ENCODE measurements at regions not wholly inside any gene's neighbourhood (a gene's known extent, or its start where the extent isn't known, plus 50 kb on each side); places are given as distances from the start of the nearest gene placed in this dataset.

DNA sequence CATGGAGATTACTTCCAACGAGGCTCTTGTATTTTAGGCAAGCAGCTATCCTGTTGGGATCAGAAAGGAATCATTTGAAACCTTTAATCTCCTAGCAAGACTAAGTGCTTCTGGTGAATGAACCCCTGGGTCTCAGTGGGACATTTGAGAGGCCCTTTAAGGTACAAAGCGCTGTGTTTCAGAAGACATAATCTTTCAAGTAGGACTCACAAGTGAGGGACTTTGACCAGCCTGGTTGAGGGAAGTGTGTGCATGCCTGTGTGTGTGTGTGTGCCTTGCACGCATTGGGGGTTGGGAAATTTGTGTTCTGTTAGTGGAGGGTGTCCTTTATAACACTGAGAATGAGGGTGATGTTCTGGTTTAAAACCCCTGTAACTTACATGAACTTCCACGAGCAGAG lies 64.4 kb upstream of the KCNG1 start:
- no peak for DNase-seq (ENCODE audit: insufficient read length)
- no peak for TF ChIP-seq TAF1 (IDR thresholded peaks at IDR 0.05; ENCODE audit: borderline replicate concordance, low read depth, low read length)
- TF ChIP-seq POLR2AphosphoS5 (IDR thresholded peaks at IDR 0.05; ENCODE audit: low read depth, low read length), result no peak
- TF ChIP-seq POLR2A (IDR thresholded peaks at IDR 0.05; ENCODE audit: low read depth, low read length), result no peak
- FAIRE-seq, result no peak

DNA sequence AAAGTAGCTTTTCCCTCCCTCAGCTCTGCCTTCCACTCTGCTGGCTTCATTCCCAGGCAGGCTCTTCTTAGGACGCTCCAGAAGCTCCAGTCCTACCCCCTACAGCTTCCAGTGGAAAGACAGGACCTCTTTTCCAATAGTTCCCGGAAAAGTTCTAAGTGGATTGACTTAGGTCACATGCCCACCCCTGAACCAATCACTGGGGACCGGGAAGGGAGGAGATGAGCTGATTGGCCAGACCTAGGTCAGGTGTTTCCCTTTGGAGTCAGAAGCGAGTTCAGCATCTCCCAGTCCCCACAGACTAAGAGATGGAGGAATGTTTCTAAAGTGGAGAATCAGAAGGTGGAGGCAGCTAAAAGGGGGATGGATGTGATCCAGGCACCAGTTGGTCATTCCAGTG lies 62.9 kb upstream of the KCNG1 start:
- DNase-seq (ENCODE audit: insufficient read length) (no peak), FAIRE-seq (no peak)
- TF ChIP-seq TAF1 (IDR thresholded peaks at IDR 0.05; ENCODE audit: borderline replicate concordance, low read depth, low read length), result no peak
- no peak for TF ChIP-seq POLR2A (IDR thresholded peaks at IDR 0.05; ENCODE audit: low read depth, low read length)
- no peak for TF ChIP-seq POLR2AphosphoS5 (IDR thresholded peaks at IDR 0.05; ENCODE audit: low read depth, low read length)

DNA sequence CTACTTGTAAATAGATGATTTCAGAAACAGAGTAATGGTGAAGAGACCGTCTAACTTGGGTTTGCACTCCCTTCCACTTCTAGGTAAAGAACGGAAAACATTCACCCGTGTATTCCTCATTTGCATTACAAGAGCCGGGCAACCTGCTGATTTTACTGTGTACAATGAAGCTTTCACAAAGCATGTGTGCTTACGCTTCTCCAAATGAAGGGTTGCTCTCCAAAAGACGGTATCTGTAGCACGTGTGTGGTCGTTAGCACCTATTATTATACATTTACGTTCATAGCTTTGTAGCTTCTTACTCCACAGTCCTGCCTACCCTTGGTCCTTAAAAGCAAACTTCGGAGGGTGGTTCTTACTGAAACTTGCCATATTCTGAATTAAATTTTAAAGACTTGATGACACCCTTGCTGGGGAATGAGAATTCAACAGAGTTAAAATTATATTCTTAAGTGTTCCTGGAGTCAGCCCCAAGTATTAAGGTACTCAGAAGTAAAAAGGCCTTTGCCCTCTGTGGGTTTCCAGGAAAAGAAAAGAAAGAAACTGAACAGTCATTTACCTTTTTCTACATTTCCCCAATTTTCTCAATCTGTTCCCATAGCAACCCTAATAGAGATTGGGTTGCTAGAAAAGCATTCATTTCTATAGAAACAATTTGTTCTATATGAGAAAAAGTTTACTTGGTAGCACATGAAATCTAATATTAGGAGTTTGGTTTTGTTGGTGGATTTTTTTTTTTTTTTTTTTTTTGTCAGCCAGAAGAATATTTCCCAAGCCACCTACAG lies 61.9 kb upstream of the KCNG1 start:
- FAIRE-seq (no peak), DNase-seq (ENCODE audit: insufficient read length) (no peak)
- no peak for TF ChIP-seq POLR2A (IDR thresholded peaks at IDR 0.05; ENCODE audit: low read depth, low read length)
- TF ChIP-seq TAF1 (IDR thresholded peaks at IDR 0.05; ENCODE audit: borderline replicate concordance, low read depth, low read length), result no peak
- TF ChIP-seq POLR2AphosphoS5 (IDR thresholded peaks at IDR 0.05; ENCODE audit: low read depth, low read length), result no peak

DNA sequence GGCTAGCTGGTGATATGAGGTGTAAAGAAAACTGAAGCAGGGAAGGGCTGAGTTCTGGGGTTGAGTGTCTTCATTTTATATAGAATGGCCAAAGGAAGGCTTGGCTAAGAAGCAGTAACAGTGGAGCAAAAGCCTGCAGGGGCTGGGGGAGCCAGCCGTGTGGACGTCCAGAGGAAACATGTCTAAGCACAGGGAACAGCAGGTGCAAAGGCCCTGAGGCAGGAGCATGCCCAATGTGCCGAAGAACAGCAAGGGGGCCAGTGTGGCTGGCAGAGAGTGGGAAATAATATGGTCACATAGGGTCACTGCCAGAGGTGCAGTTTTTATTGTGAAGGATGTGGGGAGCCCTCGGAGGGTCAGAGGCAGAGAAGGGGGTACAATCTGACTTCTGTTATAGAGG lies 60.5 kb upstream of the KCNG1 start:
- DNase-seq (ENCODE audit: insufficient read length), result no peak
- FAIRE-seq, result no peak
- no peak for TF ChIP-seq POLR2AphosphoS5 (IDR thresholded peaks at IDR 0.05; ENCODE audit: low read depth, low read length)
- no peak for TF ChIP-seq POLR2A (IDR thresholded peaks at IDR 0.05; ENCODE audit: low read depth, low read length)
- TF ChIP-seq TAF1 (IDR thresholded peaks at IDR 0.05; ENCODE audit: borderline replicate concordance, low read depth, low read length), result no peak

DNA sequence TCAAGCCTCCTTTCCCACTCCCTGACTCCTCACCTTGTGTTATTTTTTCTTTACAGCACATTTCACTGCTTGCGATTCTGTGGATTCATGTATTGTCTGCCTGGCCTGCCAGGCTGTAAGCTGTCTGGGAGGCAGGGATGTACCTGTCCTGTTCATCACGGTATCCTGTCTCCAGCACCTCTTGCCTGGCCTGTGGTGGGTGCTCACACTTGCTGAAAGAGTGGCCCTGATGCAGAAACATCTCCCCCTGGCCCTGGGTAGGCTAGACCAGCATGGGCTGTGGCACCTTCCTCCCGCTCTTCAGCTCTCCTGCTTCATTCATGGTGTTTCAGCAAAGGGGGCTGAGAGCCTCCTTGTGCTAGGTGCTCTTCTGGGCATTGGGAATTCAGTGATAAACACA lies 60.1 kb upstream of the KCNG1 start:
- DNase-seq (ENCODE audit: insufficient read length), result no peak
- no peak for TF ChIP-seq TAF1 (IDR thresholded peaks at IDR 0.05; ENCODE audit: borderline replicate concordance, low read depth, low read length)
- TF ChIP-seq POLR2A (IDR thresholded peaks at IDR 0.05; ENCODE audit: low read depth, low read length), result no peak
- no peak for TF ChIP-seq POLR2AphosphoS5 (IDR thresholded peaks at IDR 0.05; ENCODE audit: low read depth, low read length)
- no peak for FAIRE-seq

DNA sequence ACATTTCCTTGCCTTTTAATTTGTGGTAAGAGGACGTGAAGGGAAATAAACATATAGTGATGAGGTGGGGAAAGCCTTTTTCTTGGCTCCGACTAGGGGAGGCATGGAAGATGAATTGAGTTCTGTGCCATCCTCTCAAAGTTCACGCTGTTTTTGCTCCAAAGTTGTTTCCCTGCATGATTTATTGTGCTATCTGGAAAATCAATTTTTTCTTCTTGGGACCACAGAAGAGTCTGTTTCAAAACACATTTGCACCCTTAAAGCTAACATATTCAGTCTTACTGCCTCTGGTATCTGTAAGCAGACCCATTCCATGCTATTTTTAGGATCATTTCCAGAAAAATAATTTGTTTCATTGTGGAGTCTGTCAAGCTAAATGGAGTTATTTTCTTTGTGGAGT lies 57.6 kb upstream of the KCNG1 start:
- FAIRE-seq (no peak), DNase-seq (ENCODE audit: insufficient read length) (no peak)
- TF ChIP-seq POLR2AphosphoS5 (IDR thresholded peaks at IDR 0.05; ENCODE audit: low read depth, low read length) (no peak), POLR2A (IDR thresholded peaks at IDR 0.05; ENCODE audit: low read depth, low read length) (no peak), TAF1 (IDR thresholded peaks at IDR 0.05; ENCODE audit: borderline replicate concordance, low read depth, low read length) (no peak)

DNA sequence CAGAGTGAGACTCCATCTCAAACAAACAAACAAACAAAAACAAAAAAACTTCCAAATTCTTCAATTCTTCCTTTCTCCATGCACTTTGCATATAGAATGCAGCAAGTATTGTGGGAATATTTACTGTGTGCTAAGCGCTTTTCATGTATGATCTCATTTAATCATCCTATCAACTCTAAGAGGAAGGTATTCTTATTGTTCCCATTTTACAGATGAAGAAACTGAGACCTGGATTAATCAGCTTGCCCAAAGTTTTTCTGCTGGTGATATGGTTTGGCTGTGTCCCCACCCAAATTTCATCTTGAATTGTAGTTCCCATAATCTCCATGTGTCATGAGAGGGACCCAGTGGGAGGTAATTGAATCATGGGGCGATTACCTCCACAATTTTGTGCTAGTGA lies 56.6 kb upstream of the KCNG1 start:
- DNase-seq (ENCODE audit: insufficient read length) (no peak), FAIRE-seq (no peak)
- TF ChIP-seq POLR2A (IDR thresholded peaks at IDR 0.05; ENCODE audit: low read depth, low read length) (no peak), TAF1 (IDR thresholded peaks at IDR 0.05; ENCODE audit: borderline replicate concordance, low read depth, low read length) (no peak), POLR2AphosphoS5 (IDR thresholded peaks at IDR 0.05; ENCODE audit: low read depth, low read length) (no peak)

DNA sequence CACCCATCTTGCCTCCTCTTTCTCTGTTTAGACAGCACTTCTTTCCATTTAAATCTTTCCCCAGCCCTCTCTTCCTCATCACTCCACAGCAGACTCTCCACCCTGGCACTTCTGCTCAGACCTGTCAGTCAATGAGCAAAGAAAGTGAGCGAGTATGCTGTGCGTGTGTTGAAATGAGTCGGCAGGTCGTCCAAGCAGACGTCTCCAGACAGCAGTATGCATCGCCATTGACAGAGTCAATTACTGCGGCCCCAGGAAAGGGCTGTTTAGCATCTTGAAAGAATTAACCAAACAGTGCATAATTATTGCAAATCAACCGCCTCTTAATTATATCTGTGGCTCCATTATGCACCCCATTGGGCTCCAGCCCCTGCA lies 54.8 kb upstream of the KCNG1 start:
- TF ChIP-seq TAF1 (IDR thresholded peaks at IDR 0.05; ENCODE audit: borderline replicate concordance, low read depth, low read length) (no peak), POLR2A (IDR thresholded peaks at IDR 0.05; ENCODE audit: low read depth, low read length) (no peak), POLR2AphosphoS5 (IDR thresholded peaks at IDR 0.05; ENCODE audit: low read depth, low read length) (no peak)
- no peak for FAIRE-seq

DNA sequence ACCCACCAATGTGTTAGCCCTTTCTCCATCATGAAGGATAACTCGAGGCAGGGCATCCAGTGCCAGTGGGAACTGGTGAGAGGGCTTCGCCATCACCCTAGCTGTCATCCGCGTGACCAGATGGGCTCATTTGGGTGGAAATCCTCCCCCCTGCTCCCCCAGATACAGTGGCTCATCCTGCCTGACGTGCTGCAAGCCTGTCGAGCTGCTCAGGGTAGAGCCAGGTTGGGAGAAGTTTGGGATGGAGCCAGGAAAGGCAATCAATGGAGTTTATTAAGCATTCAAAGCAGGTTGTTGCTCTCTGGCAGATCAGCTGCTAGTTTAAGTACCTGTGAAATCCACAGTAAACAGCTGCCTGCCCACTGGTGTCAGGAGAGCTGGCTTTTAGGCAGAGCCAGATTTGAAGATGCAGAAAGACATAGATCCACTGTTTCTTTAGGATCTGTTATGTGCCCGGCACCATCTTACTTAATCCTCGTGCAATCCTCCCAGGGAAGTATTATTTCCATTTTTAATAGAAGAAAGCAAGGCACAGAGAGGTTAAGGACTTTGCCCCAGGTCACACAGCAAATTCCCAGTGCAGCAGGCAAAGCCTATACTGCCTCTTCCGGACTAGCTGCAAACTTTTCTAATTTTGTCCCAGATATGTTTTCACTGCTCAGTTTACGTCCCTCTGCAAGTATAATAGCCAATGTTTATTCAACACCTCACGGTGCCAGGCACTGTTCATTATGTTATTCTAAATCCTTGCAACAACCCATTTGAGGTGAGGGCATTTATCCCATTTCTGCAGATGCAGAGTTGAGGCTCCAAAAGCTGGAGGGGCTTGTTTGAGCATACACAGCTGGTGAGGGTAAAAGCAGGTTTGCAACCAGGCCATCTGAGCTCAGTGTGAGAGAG lies 54.1 kb upstream of the KCNG1 start:
- FAIRE-seq, result no peak
- TF ChIP-seq POLR2A (IDR thresholded peaks at IDR 0.05; ENCODE audit: low read depth, low read length), result no peak
- TF ChIP-seq TAF1 (IDR thresholded peaks at IDR 0.05; ENCODE audit: borderline replicate concordance, low read depth, low read length), result no peak
- no peak for TF ChIP-seq POLR2AphosphoS5 (IDR thresholded peaks at IDR 0.05; ENCODE audit: low read depth, low read length)
- no peak for DNase-seq (ENCODE audit: insufficient read length)

More for the DNA sequence above, 54.8 kb upstream of the KCNG1 start:
- DNase-seq (ENCODE audit: insufficient read length), result no peak

DNA sequence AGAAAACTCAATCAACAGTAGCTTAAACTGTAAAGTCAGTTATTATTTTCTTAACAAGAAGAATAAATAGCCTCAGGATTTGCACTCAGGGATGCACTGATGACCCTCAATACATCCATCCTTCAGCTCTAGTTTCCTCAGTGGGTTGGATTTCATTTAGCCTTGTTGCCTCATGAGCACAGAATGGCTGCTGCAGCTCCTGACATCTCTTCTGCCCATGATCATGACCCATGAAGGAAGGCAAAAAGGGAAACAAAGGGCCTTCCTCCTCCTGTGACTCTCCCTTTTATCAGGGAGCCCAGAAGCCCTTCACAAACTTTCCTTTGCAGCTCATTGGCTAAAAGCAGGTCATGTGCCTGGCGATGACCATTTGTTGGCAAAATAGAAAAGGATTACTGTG lies 51.2 kb upstream of the KCNG1 start:
- TF ChIP-seq POLR2A (IDR thresholded peaks at IDR 0.05; ENCODE audit: low read depth, low read length) (no peak), POLR2AphosphoS5 (IDR thresholded peaks at IDR 0.05; ENCODE audit: low read depth, low read length) (no peak), TAF1 (IDR thresholded peaks at IDR 0.05; ENCODE audit: borderline replicate concordance, low read depth, low read length) (no peak)
- FAIRE-seq, result no peak
- no peak for DNase-seq (ENCODE audit: insufficient read length)
